ENCODE measurements at regions not wholly inside any gene's neighbourhood (a gene's known extent, or its start where the extent isn't known, plus 50 kb on each side); places are given as distances from the start of the nearest gene placed in this dataset.

GRCh38 chr2:18750672-18751554 lies 161.5 kb upstream of the NT5C1B start:
- DNase-seq: no peak

GRCh38 chr2:18749912-18750526 lies 160.7 kb upstream of the NT5C1B start:
- peak; percentile 19 for DNase-seq

GRCh38 chr2:18745431-18746272 lies 156.3 kb upstream of the NT5C1B start:
- DNase-seq: no peak

- no peak for DNase-seq
Measured at GRCh38 chr2:18741895-18742732, 152.7 kb upstream of the NT5C1B start.

GRCh38 chr2:18741191-18741590 lies 151.8 kb upstream of the NT5C1B start:
- DNase-seq: no peak

GRCh38 chr2:18740474-18740881 lies 151.1 kb upstream of the NT5C1B start:
- no peak for DNase-seq

GRCh38 chr2:18731666-18732065 lies 142.3 kb upstream of the NT5C1B start:
- DNase-seq: no peak

GRCh38 chr2:18724371-18725145 lies 135.2 kb upstream of the NT5C1B start:
- no peak for DNase-seq

GRCh38 chr2:18723219-18723618 lies 133.8 kb upstream of the NT5C1B start:
- no peak for DNase-seq

- no peak for DNase-seq
Measured at GRCh38 chr2:18722101-18722500, 132.7 kb upstream of the NT5C1B start.

- no peak for DNase-seq
Measured at GRCh38 chr2:18721038-18721922, 131.9 kb upstream of the NT5C1B start.

- DNase-seq: no peak
Measured at GRCh38 chr2:18719978-18720775, 130.8 kb upstream of the NT5C1B start.

GRCh38 chr2:18708203-18708715 lies 118.9 kb upstream of the NT5C1B start:
- no peak for DNase-seq

GRCh38 chr2:18706001-18706400 lies 116.6 kb upstream of the NT5C1B start:
- DNase-seq: no peak

- no peak for DNase-seq
Measured at GRCh38 chr2:18704276-18704675, 114.9 kb upstream of the NT5C1B start.

- no peak for DNase-seq
Measured at GRCh38 chr2:18703555-18703954, 114.2 kb upstream of the NT5C1B start.

- no peak for DNase-seq
Measured at GRCh38 chr2:18701981-18702380, 112.6 kb upstream of the NT5C1B start.

- DNase-seq: no peak
Measured at GRCh38 chr2:18701546-18701945, 112.2 kb upstream of the NT5C1B start.

GRCh38 chr2:18690342-18690741 lies 101.0 kb upstream of the NT5C1B start:
- DNase-seq: no peak

All from NCI-H146 (cell line).